ENCODE measurements at regions not wholly inside any gene's neighbourhood (a gene's known extent, or its start where the extent isn't known, plus 50 kb on each side); places are given as distances from the start of the nearest gene placed in this dataset.

GRCh38 chr20:24823989-24824693 lies 124.9 kb upstream of the CST7 start:
- Histone ChIP-seq H3K4me3 (ENCODE audit: low read depth, low read length) (no peak overlapping the region), H3K27ac (no peak overlapping the region), H3K27me3 (ENCODE audit: insufficient read depth, low read depth, severe bottlenecking) (no peaks in the 10 kb centered on the region), H3K9me3 (ENCODE audit: severe bottlenecking) (no peaks in the 10 kb centered on the region), H3K36me3 (no peaks in the 10 kb centered on the region)
- no peak for DNase-seq
- no peak for TF ChIP-seq CTCF (IDR thresholded peaks at IDR 0.05; ENCODE audit: low read depth, low read length)

DNA sequence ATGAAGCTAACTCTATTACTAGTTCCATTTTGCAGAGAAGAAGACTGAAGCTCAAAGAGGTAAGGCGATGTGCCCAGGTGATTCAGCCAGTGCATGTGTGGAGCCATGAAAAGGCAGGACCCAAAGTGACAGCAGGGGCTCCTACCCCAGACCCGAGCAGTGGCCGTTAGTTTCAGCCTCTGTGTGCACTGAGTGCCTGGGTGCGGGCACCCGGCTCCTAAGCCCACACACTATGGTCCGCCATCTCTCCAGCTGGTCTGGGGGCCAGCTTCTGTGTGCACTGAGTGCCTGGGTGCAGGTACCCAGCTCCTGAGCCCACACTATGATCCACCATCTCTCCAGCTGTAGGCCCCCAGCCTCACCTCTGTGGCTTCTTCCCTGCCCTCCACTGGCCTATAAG lies 123.5 kb upstream of the CST7 start:
- no peak for DNase-seq
- H3K27me3 ChIP-seq (ENCODE audit: insufficient read depth, low read depth, severe bottlenecking), result no peaks in the 10 kb centered on the region
- no peak overlapping the region for H3K4me3 ChIP-seq (ENCODE audit: low read depth, low read length)
- no peaks in the 10 kb centered on the region for H3K9me3 ChIP-seq (ENCODE audit: severe bottlenecking)
- H3K27ac ChIP-seq, result no peak overlapping the region
- no peak for TF ChIP-seq CTCF (IDR thresholded peaks at IDR 0.05; ENCODE audit: low read depth, low read length)
- H3K36me3 ChIP-seq, result no peaks in the 10 kb centered on the region

DNA sequence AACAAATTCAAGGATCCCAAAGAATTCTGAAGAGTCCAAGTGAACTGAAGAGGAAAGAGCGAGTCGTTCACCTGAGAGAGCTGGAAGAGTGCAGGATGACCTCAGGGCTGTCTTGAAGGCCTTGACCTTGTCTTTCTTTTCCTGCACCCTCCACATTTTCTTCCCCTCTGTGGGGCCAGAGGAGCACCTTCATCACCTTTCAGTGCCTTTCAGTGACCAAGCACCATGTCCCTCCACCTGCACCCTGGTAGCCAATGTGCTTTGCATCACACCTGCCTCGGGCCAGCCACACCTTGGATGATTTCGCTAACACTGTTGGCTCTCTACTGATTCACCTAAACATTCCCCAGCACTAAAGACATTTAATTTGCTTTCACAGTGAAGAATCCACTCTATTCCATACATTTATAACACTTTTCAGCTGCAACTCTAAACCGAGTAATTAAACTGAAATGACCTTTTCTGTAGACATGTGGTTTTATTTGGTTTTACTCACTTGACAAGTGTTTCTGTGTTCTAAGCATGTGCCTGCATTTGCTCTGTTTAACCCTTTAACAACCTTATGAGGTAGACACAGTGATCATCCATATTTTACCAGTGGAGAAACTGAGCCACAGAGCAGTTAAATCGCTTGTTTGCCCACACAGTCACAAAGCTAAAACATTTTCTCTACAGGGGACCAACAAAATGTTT lies 121.3 kb upstream of the CST7 start:
- H3K36me3 ChIP-seq, result no peaks in the 10 kb centered on the region
- DNase-seq, result no peak
- H3K27ac ChIP-seq, result no peak overlapping the region
- no peak overlapping the region for H3K4me3 ChIP-seq (ENCODE audit: low read depth, low read length)
- H3K9me3 ChIP-seq (ENCODE audit: severe bottlenecking), result no peaks in the 10 kb centered on the region
- H3K27me3 ChIP-seq (ENCODE audit: insufficient read depth, low read depth, severe bottlenecking), result no peaks in the 10 kb centered on the region
- TF ChIP-seq CTCF (IDR thresholded peaks at IDR 0.05; ENCODE audit: low read depth, low read length), result no peak

GRCh38 chr20:24828992-24829648 lies 119.9 kb upstream of the CST7 start:
- Histone ChIP-seq H3K9me3 (ENCODE audit: severe bottlenecking) (no peaks in the 10 kb centered on the region), H3K36me3 (no peaks in the 10 kb centered on the region), H3K4me3 (ENCODE audit: low read depth, low read length) (no peak overlapping the region), H3K27me3 (ENCODE audit: insufficient read depth, low read depth, severe bottlenecking) (no peaks in the 10 kb centered on the region), H3K27ac (no peak overlapping the region)
- DNase-seq, result no peak
- no peak for TF ChIP-seq CTCF (IDR thresholded peaks at IDR 0.05; ENCODE audit: low read depth, low read length)

DNA sequence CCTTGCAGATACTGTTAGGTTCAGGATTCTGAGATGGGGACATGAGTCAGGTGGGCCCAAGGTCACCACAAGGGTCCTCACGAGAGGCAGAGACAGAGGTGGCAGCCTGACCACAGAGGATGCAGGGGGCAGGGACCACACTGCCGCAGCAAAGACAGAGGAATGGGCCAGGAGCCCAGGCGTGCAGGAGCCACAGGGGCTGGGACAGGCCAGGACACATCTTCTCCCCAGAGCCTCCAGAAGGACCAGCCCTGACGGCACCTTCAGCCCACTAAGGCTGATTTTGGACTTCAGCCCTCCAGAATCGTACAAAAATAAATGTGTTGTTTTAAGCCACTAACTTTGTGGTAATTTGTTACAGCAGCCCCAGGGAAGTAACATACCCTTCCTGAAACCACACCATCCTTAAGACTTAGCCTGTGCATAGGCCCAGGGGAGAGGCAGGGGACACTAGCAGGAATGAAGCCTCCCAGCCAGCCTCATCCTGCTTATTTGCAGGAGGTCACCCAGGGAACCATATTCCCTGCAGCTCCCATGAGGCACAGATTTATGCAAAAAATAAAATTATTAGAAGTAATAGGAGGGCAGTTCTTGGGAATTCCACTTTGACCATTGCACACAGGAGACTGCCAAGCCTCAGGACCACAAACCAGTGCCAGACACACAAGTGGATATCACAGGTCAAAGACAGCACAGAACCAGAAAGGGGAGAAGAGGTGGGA lies 119.3 kb upstream of the CST7 start:
- H3K27me3 ChIP-seq (ENCODE audit: insufficient read depth, low read depth, severe bottlenecking), result no peaks in the 10 kb centered on the region
- no peak for DNase-seq
- no peaks in the 10 kb centered on the region for H3K9me3 ChIP-seq (ENCODE audit: severe bottlenecking)
- H3K27ac ChIP-seq, result no peak overlapping the region
- H3K4me3 ChIP-seq (ENCODE audit: low read depth, low read length), result no peak overlapping the region
- TF ChIP-seq CTCF (IDR thresholded peaks at IDR 0.05; ENCODE audit: low read depth, low read length), result no peak
- no peaks in the 10 kb centered on the region for H3K36me3 ChIP-seq

All from WERI-Rb-1 (cell line).